Endothelial cell of umbilical vein (primary cell): ENCODE measurements at regions not wholly inside any gene's neighbourhood (a gene's known extent, or its start where the extent isn't known, plus 50 kb on each side); places are given as distances from the start of the nearest gene placed in this dataset.
"Not testable (repeated sequence)": the region's sequence is repeated elsewhere in the genome, so short reads cannot be mapped to it uniquely, and the experiment has no call there.

ENCODE experiments used
- BruUV-seq: library from RNA; stranded (reverse); fragments of 400-500 nt; replicated peaks from 2 replicates; lab custom pipeline; 2021; lab: Mats Ljungman, UMichigan
- CTCF ChIA-PET: fragments of 300-600, 350-600 bp; sonication (Branson Sonifier 250); formaldehyde crosslinking; loops from one replicate; lab custom pipeline; 2021; ENCODE audit warnings: antibody characterized with exemption, inconsistent platforms; lab: Charles Lee
- POLR2A ChIA-PET: fragments of 300-600, 350-600 bp; sonication (Branson Sonifier 250); formaldehyde crosslinking; loops from one replicate; lab custom pipeline; 2021; ENCODE audit warnings: antibody characterized with exemption, inconsistent platforms; lab: Charles Lee
- DNase-seq: peaks from one replicate; pipeline ENCODE4 v3.0.0-alpha.2; 2011; ENCODE audit warnings: low read depth, low spot score
- FAIRE-seq: peaks from 2 replicates; lab custom pipeline; 2011; peaks lifted over from hg19 to GRCh38; lab: Jason Lieb, UNC
- H2AFZ ChIP-seq: 2 replicates; pipeline ENCODE4 v1.6.0; 2012; ENCODE audit warnings: low read depth, low read length, control low read depth, inconsistent platforms
- H3K27ac ChIP-seq: 2 replicates; pipeline ENCODE4 v1.5.1; 2011; ENCODE audit warnings: low read depth, mild to moderate bottlenecking, control low read depth, low read length, moderate library complexity; ENCODE audit not compliant: insufficient read depth
- H3K27me3 ChIP-seq, 2 experiments: 2 replicates each; pipeline versions ENCODE4 v1.6.0 to v1.6.1; 2011; ENCODE audit warnings: low read length in 2 of 2, mixed read lengths in 1 of 2; ENCODE audit not compliant: control insufficient read depth in 2 of 2, insufficient read depth in 2 of 2
- H3K36me3 ChIP-seq, 2 experiments: 2 replicates in 1 of 2; 3 replicates in 1 of 2; pipeline ENCODE4 v1.5.1; 2011; ENCODE audit warnings: low read length in 2 of 2, mild to moderate bottlenecking in 1 of 2, moderate library complexity in 1 of 2; ENCODE audit not compliant: control insufficient read depth in 2 of 2, insufficient read depth in 2 of 2; ENCODE audit errors: extremely low read depth in 1 of 2
- H3K4me1 ChIP-seq: 3 replicates; pipeline ENCODE4 v1.5.1; 2011; ENCODE audit warnings: mild to moderate bottlenecking, low read length; ENCODE audit not compliant: control insufficient read depth, insufficient read depth; ENCODE audit errors: extremely low read depth
- H3K4me2 ChIP-seq: 2 replicates; pipeline ENCODE4 v1.6.1; 2011; ENCODE audit warnings: low read length, control low read depth, mixed read lengths; ENCODE audit not compliant: insufficient read depth
- H3K4me3 ChIP-seq, 3 experiments: fragments of 200-600 bp in 1 of 3; sonication (generic), shearing (Covaris generic) in 1 of 3; replicated peaks in 1 of 3; 2 replicates each; pipeline ENCODE4 v1.5.1; 2011 to 2016; ENCODE audit warnings: control low read depth in 3 of 3, low read length in 3 of 3, mild to moderate bottlenecking in 2 of 3, inconsistent platforms in 1 of 3, low read depth in 1 of 3, moderate library complexity in 1 of 3; ENCODE audit not compliant: insufficient read depth in 1 of 3
- H3K79me2 ChIP-seq: 2 replicates; pipeline ENCODE4 v1.6.0; 2012; ENCODE audit warnings: low read length, inconsistent platforms; ENCODE audit not compliant: control insufficient read depth, insufficient read depth
- H3K9ac ChIP-seq: replicated peaks from 2 replicates; pipeline ENCODE3; 2011; ENCODE audit warnings: low read length, control low read depth; ENCODE audit not compliant: insufficient read depth; ENCODE audit errors: extremely low read depth
- H3K9me1 ChIP-seq: replicated peaks from 3 replicates; pipeline ENCODE4 v1.6.0; 2011; ENCODE audit warnings: mild to moderate bottlenecking, low read length; ENCODE audit not compliant: control insufficient read depth, insufficient read depth; ENCODE audit errors: extremely low read depth
- H3K9me3 ChIP-seq: replicated peaks from 2 replicates; pipeline ENCODE4 v1.5.1; 2012; ENCODE audit warnings: low read length, inconsistent platforms; ENCODE audit not compliant: control insufficient read depth, insufficient read depth
- H4K20me1 ChIP-seq: replicated peaks from 2 replicates; pipeline ENCODE3; 2011; ENCODE audit warnings: mild to moderate bottlenecking, low read length; ENCODE audit not compliant: control insufficient read depth, insufficient read depth; ENCODE audit errors: extremely low read depth
- EZH2 ChIP-seq: IDR thresholded peaks from 2 replicates; pipeline ENCODE4 v1.6.1; 2012; ENCODE audit warnings: borderline replicate concordance, low read depth, mild to moderate bottlenecking, moderate library complexity, low read length, inconsistent platforms; ENCODE audit not compliant: severe bottlenecking
- FOS ChIP-seq: IDR thresholded peaks from 2 replicates; pipeline ENCODE4 v1.6.1; 2011; ENCODE audit warnings: mild to moderate bottlenecking, low read length, moderate library complexity, borderline replicate concordance; ENCODE audit not compliant: insufficient read depth
- GATA2 ChIP-seq: IDR thresholded peaks from 2 replicates; pipeline ENCODE4 v1.7.0; 2011; ENCODE audit warnings: low read depth, mild to moderate bottlenecking, moderate library complexity, mixed read lengths, low read length; ENCODE audit not compliant: insufficient read length, insufficient read depth
- JUN ChIP-seq: IDR thresholded peaks from 2 replicates; pipeline ENCODE4 v1.6.1; 2011; ENCODE audit warnings: borderline replicate concordance, low read depth; ENCODE audit not compliant: insufficient read length, insufficient read depth
- MYC ChIP-seq: IDR thresholded peaks from one replicate; pipeline ENCODE4 v1.6.1; 2011; ENCODE audit warnings: mild to moderate bottlenecking, low read depth, low read length
- POLR2A ChIP-seq: IDR thresholded peaks from 2 replicates; pipeline ENCODE4 v1.6.1; 2012; ENCODE audit warnings: low read depth, mild to moderate bottlenecking, control low read depth, low read length
- POLR2AphosphoS5 ChIP-seq: IDR thresholded peaks from 2 replicates; pipeline ENCODE4 v1.6.1; 2012; ENCODE audit warnings: low read depth, mild to moderate bottlenecking, control low read depth, low read length, moderate library complexity; ENCODE audit not compliant: insufficient read depth
- dilution Hi-C: fragments of 300-500 bp; cut with MboI; formaldehyde crosslinking; loops from one replicate; pipeline ENCODE4 v1.15.0; 2019; ENCODE audit warnings: low sequenced_read_pairs; ENCODE audit not compliant: extremely low pct_ligation_motif_present
- intact Hi-C: fragments of 100-400 bp; cut with micrococcal nuclease; formaldehyde crosslinking; loops from one replicate; pipeline ENCODE4 v1.10.0; 2022
- TF ChIP-seq, protein P1 (sequence below): IDR thresholded peaks from 2 replicates; pipeline ENCODE4 v1.6.1; 2011; ENCODE audit not compliant: insufficient read depth, insufficient read length
- TF ChIP-seq, protein P2 (sequence below), 2 donors: IDR thresholded peaks; 1 replicate in 1 of 2; 2 replicates in 1 of 2; pipeline ENCODE4 v1.5.1; 2011; ENCODE audit warnings: low read length in 2 of 2, mild to moderate bottlenecking in 2 of 2, moderate library complexity in 2 of 2, control low read depth in 1 of 2, inconsistent platforms in 1 of 2, low read depth in 1 of 2; ENCODE audit not compliant: insufficient read depth in 1 of 2; ENCODE audit errors: extremely low read depth in 1 of 2

DNA sequence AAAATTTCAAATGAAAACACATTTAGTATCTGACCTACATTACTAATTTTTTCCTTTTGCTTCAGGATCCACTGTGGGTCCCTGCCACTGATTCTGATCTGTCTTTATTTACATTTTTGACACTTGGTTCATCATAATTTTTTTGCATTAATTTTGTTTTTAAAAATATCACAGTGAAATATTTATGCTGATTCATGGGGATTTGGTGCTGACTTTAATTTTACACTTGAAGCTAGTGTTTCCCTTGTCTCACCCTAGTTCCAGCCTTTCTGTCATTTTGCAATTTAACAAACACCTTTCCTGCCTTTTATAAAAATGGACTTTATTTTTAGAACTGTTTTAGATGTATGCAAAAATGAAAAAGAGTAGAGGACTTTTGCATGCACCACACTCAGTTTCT, 111.9 kb upstream of the MARCHF11 start:
- no peak overlapping the region for H3K4me3 ChIP-seq
- no peaks in the 10 kb centered on the region for H3K36me3 ChIP-seq
- intact Hi-C loops (no loop called here), dilution Hi-C loops (no loop called here)
- no peaks in the 10 kb centered on the region for H3K79me2 ChIP-seq
- H2AFZ ChIP-seq = no peak overlapping the region
- no peaks in the 10 kb centered on the region for H3K9me3 ChIP-seq
- no peaks in the 10 kb centered on the region for H3K9me1 ChIP-seq
- no TSS peak for BruUV-seq
- no peaks in the 10 kb centered on the region for H4K20me1 ChIP-seq
- no peaks in the 10 kb centered on the region for H3K4me1 ChIP-seq
- DNase-seq = no peak
- no peak overlapping the region for H3K27ac ChIP-seq
- H3K9ac ChIP-seq = no peak overlapping the region
- H3K27me3 ChIP-seq = no peaks in the 10 kb centered on the region
- ChIA-PET POLR2A (no interaction called here), CTCF (no interaction called here)
- no peak for FAIRE-seq
- TF ChIP-seq GATA2 = no peak
- TF ChIP-seq, protein P1, sequence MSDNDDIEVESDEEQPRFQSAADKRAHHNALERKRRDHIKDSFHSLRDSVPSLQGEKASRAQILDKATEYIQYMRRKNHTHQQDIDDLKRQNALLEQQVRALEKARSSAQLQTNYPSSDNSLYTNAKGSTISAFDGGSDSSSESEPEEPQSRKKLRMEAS = no peak
- H3K4me2 ChIP-seq = no peak overlapping the region

DNA sequence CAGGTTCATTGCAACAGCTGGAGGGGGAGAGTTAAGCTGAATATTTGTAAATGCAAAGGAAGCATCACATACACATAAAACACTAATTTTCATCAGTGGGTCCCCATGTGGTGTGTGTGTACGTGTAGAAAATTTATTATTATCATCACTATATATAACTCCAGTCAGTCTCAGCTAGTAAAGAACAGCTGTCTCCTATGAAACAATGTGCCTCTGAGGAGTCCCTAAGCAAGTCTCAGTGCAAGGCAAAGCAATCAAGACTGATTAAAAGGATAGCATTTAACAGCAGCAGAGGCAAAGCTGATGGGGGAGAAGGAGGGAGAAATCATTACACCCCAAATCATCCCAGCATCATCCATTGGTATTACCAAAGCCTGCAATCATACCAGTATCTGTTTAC, 104.2 kb upstream of the MARCHF11 start:
- no peak overlapping the region for H3K9ac ChIP-seq
- no peak for TF ChIP-seq EZH2
- TF ChIP-seq, protein P2, sequence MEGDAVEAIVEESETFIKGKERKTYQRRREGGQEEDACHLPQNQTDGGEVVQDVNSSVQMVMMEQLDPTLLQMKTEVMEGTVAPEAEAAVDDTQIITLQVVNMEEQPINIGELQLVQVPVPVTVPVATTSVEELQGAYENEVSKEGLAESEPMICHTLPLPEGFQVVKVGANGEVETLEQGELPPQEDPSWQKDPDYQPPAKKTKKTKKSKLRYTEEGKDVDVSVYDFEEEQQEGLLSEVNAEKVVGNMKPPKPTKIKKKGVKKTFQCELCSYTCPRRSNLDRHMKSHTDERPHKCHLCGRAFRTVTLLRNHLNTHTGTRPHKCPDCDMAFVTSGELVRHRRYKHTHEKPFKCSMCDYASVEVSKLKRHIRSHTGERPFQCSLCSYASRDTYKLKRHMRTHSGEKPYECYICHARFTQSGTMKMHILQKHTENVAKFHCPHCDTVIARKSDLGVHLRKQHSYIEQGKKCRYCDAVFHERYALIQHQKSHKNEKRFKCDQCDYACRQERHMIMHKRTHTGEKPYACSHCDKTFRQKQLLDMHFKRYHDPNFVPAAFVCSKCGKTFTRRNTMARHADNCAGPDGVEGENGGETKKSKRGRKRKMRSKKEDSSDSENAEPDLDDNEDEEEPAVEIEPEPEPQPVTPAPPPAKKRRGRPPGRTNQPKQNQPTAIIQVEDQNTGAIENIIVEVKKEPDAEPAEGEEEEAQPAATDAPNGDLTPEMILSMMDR (IDR thresholded peaks at IDR 0.05; ENCODE audit: extremely low read depth in 1 of 2, insufficient read depth in 1 of 2, low read depth in 1 of 2, low read length in 2 of 2) = no peak
- TF ChIP-seq, protein P1 = no peak
- no peak for TF ChIP-seq JUN
- TF ChIP-seq MYC = no peak
- no peak for TF ChIP-seq FOS
- TF ChIP-seq GATA2 = no peak
- TF ChIP-seq POLR2A = no peak
- TF ChIP-seq POLR2AphosphoS5 = no peak
- dilution Hi-C loops = no loop called here
- no peak for FAIRE-seq
- POLR2A ChIA-PET = no interaction called here
- H2AFZ ChIP-seq = no peak overlapping the region
- no peaks in the 10 kb centered on the region for H3K27me3 ChIP-seq
- H4K20me1 ChIP-seq = no peaks in the 10 kb centered on the region
- H3K27ac ChIP-seq = no peak overlapping the region
- H3K4me3 ChIP-seq = no peak overlapping the region
- no peak for DNase-seq
- no peaks in the 10 kb centered on the region for H3K4me1 ChIP-seq
- H3K9me3 ChIP-seq = no peaks in the 10 kb centered on the region
- no peak overlapping the region for H3K4me2 ChIP-seq
- no peaks in the 10 kb centered on the region for H3K79me2 ChIP-seq
- intact Hi-C loops = no loop called here
- H3K9me1 ChIP-seq = no peaks in the 10 kb centered on the region
- BruUV-seq = no TSS peak
- no peaks in the 10 kb centered on the region for H3K36me3 ChIP-seq
- CTCF ChIA-PET = no interaction called here

DNA sequence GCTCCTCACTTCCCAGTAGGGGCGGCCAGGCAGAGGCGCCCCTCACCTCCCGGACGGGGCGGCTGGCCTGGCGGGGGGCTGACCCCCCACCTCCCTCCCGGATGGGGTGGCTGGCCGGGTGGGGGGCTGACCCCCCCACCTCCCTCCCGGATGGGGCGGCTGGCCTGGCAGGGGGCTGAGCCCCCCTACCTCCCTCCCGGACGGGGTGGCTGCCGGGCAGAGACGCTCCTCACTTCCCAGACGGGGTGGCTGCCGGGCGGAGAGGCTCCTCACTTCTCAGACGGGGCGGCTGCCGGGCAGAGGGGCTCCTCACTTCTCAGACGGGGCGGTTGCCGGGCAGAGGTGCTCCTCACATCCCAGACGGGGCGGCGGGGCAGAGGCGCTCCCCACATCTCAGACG, 97.3 kb upstream of the MARCHF11 start:
- H3K4me1 ChIP-seq, H3K27me3 ChIP-seq, H3K9ac ChIP-seq, H3K36me3 ChIP-seq, dilution Hi-C loops, H3K9me3 ChIP-seq, H3K9me1 ChIP-seq, BruUV-seq, POLR2A ChIA-PET, CTCF ChIA-PET, H3K4me3 ChIP-seq, FAIRE-seq, intact Hi-C loops, H3K27ac ChIP-seq, DNase-seq, H4K20me1 ChIP-seq, H3K79me2 ChIP-seq, H2AFZ ChIP-seq, H3K4me2 ChIP-seq: not testable (repeated sequence)
